ENCODE measurements at regions not wholly inside any gene's neighbourhood (a gene's known extent, or its start where the extent isn't known, plus 50 kb on each side); places are given as distances from the start of the nearest gene placed in this dataset.

GRCh38 chr6:126886106-126886505, 232.4 kb upstream of the RSPO3 start:
- Histone ChIP-seq H3K4me2 (ENCODE audit: extremely low read depth, insufficient read depth, low read length) (no peak overlapping the region), H3K36me3 (ENCODE audit: control insufficient read depth, insufficient read depth, low read length) (no peaks in the 10 kb centered on the region), H3K27me3 (ENCODE audit: control insufficient read depth, insufficient read depth, low read length) (no peaks in the 10 kb centered on the region), H3K9ac (ENCODE audit: insufficient read depth, low read length) (no peak overlapping the region), H3K9me3 (ENCODE audit: control insufficient read depth, insufficient read depth, low read depth, low read length) (no peaks in the 10 kb centered on the region), H3K4me3 (replicated peaks in 1 of 4; ENCODE audit: control extremely low read depth in 1 of 4, insufficient read depth in 1 of 4, low read depth in 3 of 4, low read length in 4 of 4) (no peak overlapping the region), H3K4me1 (ENCODE audit: control insufficient read depth, extremely low read depth, insufficient read depth, low read length) (no peaks in the 10 kb centered on the region), H3K27ac (ENCODE audit: insufficient read depth, low read length) (no peak overlapping the region), H3K79me2 (ENCODE audit: control insufficient read depth, insufficient read depth, low read length) (no peaks in the 10 kb centered on the region), H2AFZ (ENCODE audit: low read length) (no peak overlapping the region), H4K20me1 (ENCODE audit: control insufficient read depth, extremely low read depth, insufficient read depth, low read length) (no peaks in the 10 kb centered on the region)
- peak in 1 of 2 donors; percentile 18 for DNase-seq (ENCODE audit: low read depth in 2 of 2)
- TF ChIP-seq, protein P1, sequence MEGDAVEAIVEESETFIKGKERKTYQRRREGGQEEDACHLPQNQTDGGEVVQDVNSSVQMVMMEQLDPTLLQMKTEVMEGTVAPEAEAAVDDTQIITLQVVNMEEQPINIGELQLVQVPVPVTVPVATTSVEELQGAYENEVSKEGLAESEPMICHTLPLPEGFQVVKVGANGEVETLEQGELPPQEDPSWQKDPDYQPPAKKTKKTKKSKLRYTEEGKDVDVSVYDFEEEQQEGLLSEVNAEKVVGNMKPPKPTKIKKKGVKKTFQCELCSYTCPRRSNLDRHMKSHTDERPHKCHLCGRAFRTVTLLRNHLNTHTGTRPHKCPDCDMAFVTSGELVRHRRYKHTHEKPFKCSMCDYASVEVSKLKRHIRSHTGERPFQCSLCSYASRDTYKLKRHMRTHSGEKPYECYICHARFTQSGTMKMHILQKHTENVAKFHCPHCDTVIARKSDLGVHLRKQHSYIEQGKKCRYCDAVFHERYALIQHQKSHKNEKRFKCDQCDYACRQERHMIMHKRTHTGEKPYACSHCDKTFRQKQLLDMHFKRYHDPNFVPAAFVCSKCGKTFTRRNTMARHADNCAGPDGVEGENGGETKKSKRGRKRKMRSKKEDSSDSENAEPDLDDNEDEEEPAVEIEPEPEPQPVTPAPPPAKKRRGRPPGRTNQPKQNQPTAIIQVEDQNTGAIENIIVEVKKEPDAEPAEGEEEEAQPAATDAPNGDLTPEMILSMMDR (conservative IDR thresholded peaks at IDR 0.05 in 1 of 2, IDR thresholded peaks at IDR 0.05 in 1 of 2; ENCODE audit: low read depth in 1 of 2, low read length in 2 of 2): no peak
- no peak for TF ChIP-seq EZH2 (IDR thresholded peaks at IDR 0.05; ENCODE audit: low read length, missing control alignments)

- TF ChIP-seq EZH2 (IDR thresholded peaks at IDR 0.05; ENCODE audit: low read length, missing control alignments): no peak
- TF ChIP-seq, protein P1 (conservative IDR thresholded peaks at IDR 0.05 in 1 of 2, IDR thresholded peaks at IDR 0.05 in 1 of 2; ENCODE audit: low read depth in 1 of 2, low read length in 2 of 2): no peak
- H3K9ac ChIP-seq (ENCODE audit: insufficient read depth, low read length): no peak overlapping the region
These were observed 229.4 kb upstream of the RSPO3 start for GRCh38 chr6:126888727-126889725.

DNA sequence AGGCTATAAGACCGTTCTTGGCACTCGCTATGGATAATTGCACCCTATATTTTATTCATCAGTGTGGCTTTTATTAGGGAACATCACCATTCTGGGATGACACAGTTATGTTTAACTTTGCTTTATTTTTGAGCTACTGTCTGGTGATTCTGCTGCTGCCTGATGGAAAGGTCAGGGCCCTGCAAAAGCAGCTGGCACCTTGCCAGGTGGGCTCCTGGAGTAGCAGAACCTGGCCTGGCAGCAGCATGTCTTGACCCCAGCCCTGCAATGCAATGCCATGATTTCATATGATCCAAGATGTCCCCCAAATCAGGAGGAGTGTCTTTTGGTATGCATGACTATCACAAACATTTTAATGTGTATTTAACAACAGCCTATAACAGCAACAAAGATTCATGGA, 228.4 kb upstream of the RSPO3 start:
- no peak for DNase-seq (ENCODE audit: low read depth in 2 of 2)
- H3K27ac ChIP-seq (ENCODE audit: insufficient read depth, low read length): no peak overlapping the region
- H2AFZ ChIP-seq (ENCODE audit: low read length): no peak overlapping the region
- no peaks in the 10 kb centered on the region for H3K36me3 ChIP-seq (ENCODE audit: control insufficient read depth, insufficient read depth, low read length)
- no peak overlapping the region for H3K4me2 ChIP-seq (ENCODE audit: extremely low read depth, insufficient read depth, low read length)
- H4K20me1 ChIP-seq (ENCODE audit: control insufficient read depth, extremely low read depth, insufficient read depth, low read length): no peaks in the 10 kb centered on the region
- TF ChIP-seq, protein P1 (conservative IDR thresholded peaks at IDR 0.05 in 1 of 2, IDR thresholded peaks at IDR 0.05 in 1 of 2; ENCODE audit: low read depth in 1 of 2, low read length in 2 of 2): no peak
- no peak for TF ChIP-seq EZH2 (IDR thresholded peaks at IDR 0.05; ENCODE audit: low read length, missing control alignments)
- H3K4me3 ChIP-seq (replicated peaks in 1 of 4; ENCODE audit: control extremely low read depth in 1 of 4, insufficient read depth in 1 of 4, low read depth in 3 of 4, low read length in 4 of 4): no peak overlapping the region
- no peaks in the 10 kb centered on the region for H3K27me3 ChIP-seq (ENCODE audit: control insufficient read depth, insufficient read depth, low read length)
- no peaks in the 10 kb centered on the region for H3K4me1 ChIP-seq (ENCODE audit: control insufficient read depth, extremely low read depth, insufficient read depth, low read length)
- H3K9me3 ChIP-seq (ENCODE audit: control insufficient read depth, insufficient read depth, low read depth, low read length): no peaks in the 10 kb centered on the region
- H3K9ac ChIP-seq (ENCODE audit: insufficient read depth, low read length): no peak overlapping the region
- no peaks in the 10 kb centered on the region for H3K79me2 ChIP-seq (ENCODE audit: control insufficient read depth, insufficient read depth, low read length)

More at GRCh38 chr6:126888727-126889725, 229.4 kb upstream of the RSPO3 start:
- Histone ChIP-seq H3K9me3 (ENCODE audit: control insufficient read depth, insufficient read depth, low read depth, low read length) (no peaks in the 10 kb centered on the region), H3K4me3 (replicated peaks in 1 of 4; ENCODE audit: control extremely low read depth in 1 of 4, insufficient read depth in 1 of 4, low read depth in 3 of 4, low read length in 4 of 4) (no peak overlapping the region), H3K4me2 (ENCODE audit: extremely low read depth, insufficient read depth, low read length) (no peak overlapping the region), H3K79me2 (ENCODE audit: control insufficient read depth, insufficient read depth, low read length) (no peaks in the 10 kb centered on the region), H3K4me1 (ENCODE audit: control insufficient read depth, extremely low read depth, insufficient read depth, low read length) (no peaks in the 10 kb centered on the region), H2AFZ (ENCODE audit: low read length) (no peak overlapping the region), H4K20me1 (ENCODE audit: control insufficient read depth, extremely low read depth, insufficient read depth, low read length) (no peaks in the 10 kb centered on the region), H3K27me3 (ENCODE audit: control insufficient read depth, insufficient read depth, low read length) (no peaks in the 10 kb centered on the region), H3K27ac (ENCODE audit: insufficient read depth, low read length) (no peak overlapping the region), H3K36me3 (ENCODE audit: control insufficient read depth, insufficient read depth, low read length) (no peaks in the 10 kb centered on the region)
- no peak for DNase-seq (ENCODE audit: low read depth in 2 of 2)
